Testis (tissue), 2 donors: ENCODE measurements at regions not wholly inside any gene's neighbourhood (a gene's known extent, or its start where the extent isn't known, plus 50 kb on each side); places are given as distances from the start of the nearest gene placed in this dataset.

Experiments
- CTCF ChIP-seq, 3 experiments: fragments of 450-650 bp in 2 of 3; fragments of 200-600 bp in 1 of 3; sonication (generic) in 1 of 3; IDR thresholded peaks; one replicate each; pipeline ENCODE4 v1.5.1; 2016 to 2019; ENCODE audit warnings: antibody characterized with exemption in 3 of 3, mild to moderate bottlenecking in 2 of 3, moderate library complexity in 1 of 3
- POLR2A ChIP-seq: fragments of 450-650 bp; IDR thresholded peaks from one replicate; pipeline ENCODE4 v1.6.1; 2017; ENCODE audit warnings: antibody characterized with exemption, mild to moderate bottlenecking, moderate library complexity

GRCh38 chr21:41678924-41679318 lies 87.9 kb downstream of the RIPK4 start:
- TF ChIP-seq POLR2A (no peak), CTCF (IDR thresholded peaks at IDR 0.05) (no peak)
